GM12865 (cell line): ENCODE measurements at regions not wholly inside any gene's neighbourhood (a gene's known extent, or its start where the extent isn't known, plus 50 kb on each side); places are given as distances from the start of the nearest gene placed in this dataset.
"Not testable (repeated sequence)": the region's sequence is repeated elsewhere in the genome, so short reads cannot be mapped to it uniquely, and the experiment has no call there.

ENCODE experiments used
- DNase-seq: peaks from one replicate; pipeline ENCODE4 v3.0.0; 2010; ENCODE audit warnings: low read depth
- H3K4me3 ChIP-seq: 2 replicates; pipeline ENCODE4 v1.5.1; 2011; ENCODE audit warnings: mild to moderate bottlenecking, low read depth, low read length, control low read depth
- TF ChIP-seq, protein P1 (sequence below): IDR thresholded peaks from 2 replicates; pipeline ENCODE4 v1.5.1; 2011; ENCODE audit warnings: low read length, control low read depth, low read depth, inconsistent platforms; ENCODE audit not compliant: insufficient read depth; ENCODE audit errors: missing control alignments

- DNase-seq: no peak
- TF ChIP-seq, protein P1, sequence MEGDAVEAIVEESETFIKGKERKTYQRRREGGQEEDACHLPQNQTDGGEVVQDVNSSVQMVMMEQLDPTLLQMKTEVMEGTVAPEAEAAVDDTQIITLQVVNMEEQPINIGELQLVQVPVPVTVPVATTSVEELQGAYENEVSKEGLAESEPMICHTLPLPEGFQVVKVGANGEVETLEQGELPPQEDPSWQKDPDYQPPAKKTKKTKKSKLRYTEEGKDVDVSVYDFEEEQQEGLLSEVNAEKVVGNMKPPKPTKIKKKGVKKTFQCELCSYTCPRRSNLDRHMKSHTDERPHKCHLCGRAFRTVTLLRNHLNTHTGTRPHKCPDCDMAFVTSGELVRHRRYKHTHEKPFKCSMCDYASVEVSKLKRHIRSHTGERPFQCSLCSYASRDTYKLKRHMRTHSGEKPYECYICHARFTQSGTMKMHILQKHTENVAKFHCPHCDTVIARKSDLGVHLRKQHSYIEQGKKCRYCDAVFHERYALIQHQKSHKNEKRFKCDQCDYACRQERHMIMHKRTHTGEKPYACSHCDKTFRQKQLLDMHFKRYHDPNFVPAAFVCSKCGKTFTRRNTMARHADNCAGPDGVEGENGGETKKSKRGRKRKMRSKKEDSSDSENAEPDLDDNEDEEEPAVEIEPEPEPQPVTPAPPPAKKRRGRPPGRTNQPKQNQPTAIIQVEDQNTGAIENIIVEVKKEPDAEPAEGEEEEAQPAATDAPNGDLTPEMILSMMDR: no peak
- no peak overlapping the region for H3K4me3 ChIP-seq
These were observed 324.9 kb upstream of the SGCG start for GRCh38 chr13:22855926-22856325.

GRCh38 chr13:22858980-22859379, 321.8 kb upstream of the SGCG start:
- DNase-seq, H3K4me3 ChIP-seq: not testable (repeated sequence)

DNA sequence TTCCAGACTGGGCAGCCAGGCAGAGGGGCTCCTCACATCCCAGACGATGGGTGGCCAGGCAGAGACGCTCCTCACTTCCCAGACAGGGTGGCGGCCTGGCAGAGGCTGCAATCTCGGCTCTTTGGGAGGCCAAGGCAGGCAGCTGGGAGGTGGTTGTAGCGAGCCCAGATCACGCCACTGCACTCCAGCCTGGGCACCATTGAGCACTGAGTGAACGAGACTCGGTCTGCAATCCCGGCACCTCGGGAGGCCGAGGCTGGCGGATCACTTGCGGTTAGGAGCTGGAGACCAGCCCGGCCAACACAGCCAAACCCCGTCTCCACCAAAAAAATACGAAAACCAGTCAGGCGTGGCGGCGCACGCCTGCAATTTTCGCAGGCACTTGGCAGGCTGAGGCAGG, 321.4 kb upstream of the SGCG start:
- DNase-seq, H3K4me3 ChIP-seq: not testable (repeated sequence)

- no peak overlapping the region for H3K4me3 ChIP-seq
- TF ChIP-seq, protein P1: no peak
- no peak for DNase-seq
These were observed 318.8 kb upstream of the SGCG start for GRCh38 chr13:22861958-22862466.

- TF ChIP-seq, protein P1: no peak
- no peak for DNase-seq
- no peak overlapping the region for H3K4me3 ChIP-seq
These were observed 318.3 kb upstream of the SGCG start for GRCh38 chr13:22862478-22862877.

GRCh38 chr13:22866221-22866620, 314.6 kb upstream of the SGCG start:
- TF ChIP-seq, protein P1: no peak
- no peak for DNase-seq
- H3K4me3 ChIP-seq: no peak overlapping the region

DNA sequence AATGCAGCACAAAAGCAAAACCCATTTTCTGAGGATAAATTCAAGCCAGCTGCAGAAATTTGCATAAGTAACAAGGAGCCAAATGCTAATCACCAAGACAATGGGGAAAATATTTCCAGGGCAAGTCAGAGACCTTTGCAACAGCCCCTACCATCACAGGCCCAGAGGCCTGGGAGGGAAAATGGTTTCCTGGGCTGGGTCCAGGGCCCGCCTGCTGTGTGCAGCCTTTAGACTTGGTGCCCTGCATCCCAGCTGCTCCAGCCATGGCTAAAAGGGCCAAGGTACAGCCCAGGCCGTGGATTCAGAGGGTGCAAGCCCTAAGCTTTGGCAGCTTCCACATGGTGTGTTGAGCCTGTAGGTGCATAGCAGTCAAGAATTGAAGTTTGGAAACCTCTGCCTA, 309.5 kb upstream of the SGCG start:
- TF ChIP-seq, protein P1: no peak
- H3K4me3 ChIP-seq: no peak overlapping the region
- DNase-seq: no peak

GRCh38 chr13:22874839-22875238, 305.9 kb upstream of the SGCG start:
- DNase-seq: no peak
- TF ChIP-seq, protein P1: no peak
- H3K4me3 ChIP-seq: no peak overlapping the region
